K562 (cell line): ENCODE measurements at regions not wholly inside any gene's neighbourhood (a gene's known extent, or its start where the extent isn't known, plus 50 kb on each side); places are given as distances from the start of the nearest gene placed in this dataset.

ENCODE experiments used
- EGR1 ChIP-seq: fragments of 450-650 bp; conservative IDR thresholded peaks from 2 replicates; pipeline ENCODE4 v1.6.1; 2017; ENCODE audit warnings: mild to moderate bottlenecking
- EP300 ChIP-seq: IDR thresholded peaks from 2 replicates; pipeline ENCODE4 v1.6.1; 2012; ENCODE audit warnings: low read length, improper control_type of control experiment
- IFI16 ChIP-seq: fragments of 250-450 bp; sonication (Bioruptor Pico); IDR thresholded peaks from 2 replicates; pipeline ENCODE4 v2.1.2; 2022; ENCODE audit warnings: mild to moderate bottlenecking, inconsistent platforms
- MIER1 ChIP-seq: fragments of 450-650 bp; IDR thresholded peaks from 2 replicates; pipeline ENCODE4 v1.6.1; 2016; ENCODE audit warnings: antibody characterized with exemption, mild to moderate bottlenecking, low read depth
- POLR2H ChIP-seq: IDR thresholded peaks from 2 replicates; pipeline ENCODE4 v1.6.1; 2016; ENCODE audit warnings: missing genetic modification characterization, low read depth, mild to moderate bottlenecking, control low read depth, missing compliant biosample characterization, moderate library complexity
- ZNF239 ChIP-seq: fragments of 250-450 bp; sonication (Bioruptor Pico); IDR thresholded peaks from 2 replicates; pipeline ENCODE4 v1.4.0; 2020; ENCODE audit warnings: mild to moderate bottlenecking
- ZNF253 ChIP-seq: fragments of 250-450 bp; sonication (Bioruptor Pico); conservative IDR thresholded peaks from 2 replicates; pipeline ENCODE4 v1.6.1; 2021; ENCODE audit warnings: mild to moderate bottlenecking
- ZNF274 ChIP-seq: IDR thresholded peaks from 2 replicates; pipeline ENCODE4 v1.6.1; 2011; ENCODE audit warnings: low read depth, mild to moderate bottlenecking, low read length, moderate library complexity, borderline replicate concordance
- TF ChIP-seq, protein P1 (sequence below): fragments of 200-800 bp; sonication (Bioruptor generic); IDR thresholded peaks from 2 replicates; pipeline ENCODE4 v1.6.1; 2016; ENCODE audit warnings: missing genetic modification characterization, missing compliant biosample characterization
- TF ChIP-seq, protein P2 (sequence below), 2 experiments: fragments of 450-650 bp; formaldehyde crosslinking in 1 of 2; IDR thresholded peaks; 2 replicates each; pipeline versions ENCODE4 v1.4.0 to v1.6.1; 2014 to 2020; ENCODE audit warnings: mild to moderate bottlenecking in 2 of 2, borderline replicate concordance in 1 of 2, low read depth in 1 of 2

DNA sequence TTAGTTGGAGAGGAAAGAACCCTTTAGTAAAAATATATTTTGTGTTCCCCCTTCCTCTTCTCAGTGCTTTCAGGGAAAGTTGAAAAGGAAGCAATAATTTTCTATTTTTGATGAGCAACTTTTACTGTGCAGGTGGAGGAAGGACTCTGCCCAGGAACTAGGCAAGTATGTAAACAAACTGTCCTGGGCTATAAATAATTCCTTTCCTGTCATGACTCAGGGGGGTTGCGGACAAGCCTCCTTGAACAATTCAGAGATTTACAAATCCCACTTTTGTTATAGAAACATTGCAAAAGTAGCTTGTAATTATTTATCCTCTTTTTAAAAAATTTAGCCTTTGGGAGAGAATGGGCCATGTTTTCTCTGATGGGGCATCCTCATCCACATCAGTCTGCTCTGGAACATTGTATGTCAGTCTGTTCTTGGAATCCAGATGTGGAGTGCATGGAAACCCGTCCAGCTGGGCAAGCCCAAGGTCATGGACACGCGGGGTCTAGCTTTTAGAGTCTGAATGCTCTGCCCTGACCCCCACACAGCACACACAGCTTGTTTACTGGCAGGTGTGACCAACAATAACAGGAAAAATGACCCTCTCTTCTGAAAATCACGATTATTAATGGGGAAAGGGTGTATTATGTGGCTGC is 127.6 kb downstream of the GADD45G start:
- TF ChIP-seq ZNF239 (CRISPR knock-in tag), result no peak
- TF ChIP-seq EGR1, result no peak
- no peak for TF ChIP-seq ZNF253
- no peak for TF ChIP-seq ZNF274
- TF ChIP-seq, protein P1, sequence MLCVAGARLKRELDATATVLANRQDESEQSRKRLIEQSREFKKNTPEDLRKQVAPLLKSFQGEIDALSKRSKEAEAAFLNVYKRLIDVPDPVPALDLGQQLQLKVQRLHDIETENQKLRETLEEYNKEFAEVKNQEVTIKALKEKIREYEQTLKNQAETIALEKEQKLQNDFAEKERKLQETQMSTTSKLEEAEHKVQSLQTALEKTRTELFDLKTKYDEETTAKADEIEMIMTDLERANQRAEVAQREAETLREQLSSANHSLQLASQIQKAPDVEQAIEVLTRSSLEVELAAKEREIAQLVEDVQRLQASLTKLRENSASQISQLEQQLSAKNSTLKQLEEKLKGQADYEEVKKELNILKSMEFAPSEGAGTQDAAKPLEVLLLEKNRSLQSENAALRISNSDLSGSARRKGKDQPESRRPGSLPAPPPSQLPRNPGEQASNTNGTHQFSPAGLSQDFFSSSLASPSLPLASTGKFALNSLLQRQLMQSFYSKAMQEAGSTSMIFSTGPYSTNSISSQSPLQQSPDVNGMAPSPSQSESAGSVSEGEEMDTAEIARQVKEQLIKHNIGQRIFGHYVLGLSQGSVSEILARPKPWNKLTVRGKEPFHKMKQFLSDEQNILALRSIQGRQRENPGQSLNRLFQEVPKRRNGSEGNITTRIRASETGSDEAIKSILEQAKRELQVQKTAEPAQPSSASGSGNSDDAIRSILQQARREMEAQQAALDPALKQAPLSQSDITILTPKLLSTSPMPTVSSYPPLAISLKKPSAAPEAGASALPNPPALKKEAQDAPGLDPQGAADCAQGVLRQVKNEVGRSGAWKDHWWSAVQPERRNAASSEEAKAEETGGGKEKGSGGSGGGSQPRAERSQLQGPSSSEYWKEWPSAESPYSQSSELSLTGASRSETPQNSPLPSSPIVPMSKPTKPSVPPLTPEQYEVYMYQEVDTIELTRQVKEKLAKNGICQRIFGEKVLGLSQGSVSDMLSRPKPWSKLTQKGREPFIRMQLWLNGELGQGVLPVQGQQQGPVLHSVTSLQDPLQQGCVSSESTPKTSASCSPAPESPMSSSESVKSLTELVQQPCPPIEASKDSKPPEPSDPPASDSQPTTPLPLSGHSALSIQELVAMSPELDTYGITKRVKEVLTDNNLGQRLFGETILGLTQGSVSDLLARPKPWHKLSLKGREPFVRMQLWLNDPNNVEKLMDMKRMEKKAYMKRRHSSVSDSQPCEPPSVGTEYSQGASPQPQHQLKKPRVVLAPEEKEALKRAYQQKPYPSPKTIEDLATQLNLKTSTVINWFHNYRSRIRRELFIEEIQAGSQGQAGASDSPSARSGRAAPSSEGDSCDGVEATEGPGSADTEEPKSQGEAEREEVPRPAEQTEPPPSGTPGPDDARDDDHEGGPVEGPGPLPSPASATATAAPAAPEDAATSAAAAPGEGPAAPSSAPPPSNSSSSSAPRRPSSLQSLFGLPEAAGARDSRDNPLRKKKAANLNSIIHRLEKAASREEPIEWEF, result no peak
- TF ChIP-seq, protein P2, sequence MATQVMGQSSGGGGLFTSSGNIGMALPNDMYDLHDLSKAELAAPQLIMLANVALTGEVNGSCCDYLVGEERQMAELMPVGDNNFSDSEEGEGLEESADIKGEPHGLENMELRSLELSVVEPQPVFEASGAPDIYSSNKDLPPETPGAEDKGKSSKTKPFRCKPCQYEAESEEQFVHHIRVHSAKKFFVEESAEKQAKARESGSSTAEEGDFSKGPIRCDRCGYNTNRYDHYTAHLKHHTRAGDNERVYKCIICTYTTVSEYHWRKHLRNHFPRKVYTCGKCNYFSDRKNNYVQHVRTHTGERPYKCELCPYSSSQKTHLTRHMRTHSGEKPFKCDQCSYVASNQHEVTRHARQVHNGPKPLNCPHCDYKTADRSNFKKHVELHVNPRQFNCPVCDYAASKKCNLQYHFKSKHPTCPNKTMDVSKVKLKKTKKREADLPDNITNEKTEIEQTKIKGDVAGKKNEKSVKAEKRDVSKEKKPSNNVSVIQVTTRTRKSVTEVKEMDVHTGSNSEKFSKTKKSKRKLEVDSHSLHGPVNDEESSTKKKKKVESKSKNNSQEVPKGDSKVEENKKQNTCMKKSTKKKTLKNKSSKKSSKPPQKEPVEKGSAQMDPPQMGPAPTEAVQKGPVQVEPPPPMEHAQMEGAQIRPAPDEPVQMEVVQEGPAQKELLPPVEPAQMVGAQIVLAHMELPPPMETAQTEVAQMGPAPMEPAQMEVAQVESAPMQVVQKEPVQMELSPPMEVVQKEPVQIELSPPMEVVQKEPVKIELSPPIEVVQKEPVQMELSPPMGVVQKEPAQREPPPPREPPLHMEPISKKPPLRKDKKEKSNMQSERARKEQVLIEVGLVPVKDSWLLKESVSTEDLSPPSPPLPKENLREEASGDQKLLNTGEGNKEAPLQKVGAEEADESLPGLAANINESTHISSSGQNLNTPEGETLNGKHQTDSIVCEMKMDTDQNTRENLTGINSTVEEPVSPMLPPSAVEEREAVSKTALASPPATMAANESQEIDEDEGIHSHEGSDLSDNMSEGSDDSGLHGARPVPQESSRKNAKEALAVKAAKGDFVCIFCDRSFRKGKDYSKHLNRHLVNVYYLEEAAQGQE (IDR thresholded peaks at IDR 0.05; ENCODE audit: borderline replicate concordance), result no peak
- TF ChIP-seq, protein P2 (CRISPR knock-in tag; IDR thresholded peaks at IDR 0.05; ENCODE audit: low read depth), result no peak
- TF ChIP-seq POLR2H (tag), result no peak
- TF ChIP-seq IFI16 (CRISPR knock-in tag), result no peak
- TF ChIP-seq EP300, result no peak
- no peak for TF ChIP-seq MIER1
